ENCODE measurements at regions not wholly inside any gene's neighbourhood (a gene's known extent, or its start where the extent isn't known, plus 50 kb on each side); places are given as distances from the start of the nearest gene placed in this dataset.

- Histone ChIP-seq H4K20me1 (ENCODE audit: insufficient read depth, low read length) (no peaks in the 10 kb centered on the region), H3K36me3 (ENCODE audit: insufficient read depth, low read length) (no peaks in the 10 kb centered on the region), H3K9me2 (ENCODE audit: insufficient read depth, low read length) (no peaks in the 10 kb centered on the region), H3K27ac (ENCODE audit: low read depth, low read length, poor library complexity, severe bottlenecking) (no peak overlapping the region), H3K4me3 (ENCODE audit: low read depth, low read length, poor library complexity, severe bottlenecking) (no peak overlapping the region), H3K79me2 (ENCODE audit: insufficient read depth, low read depth, low read length) (no peaks in the 10 kb centered on the region), H3K9me3 (ENCODE audit: low read length) (0 out of 2 replicates have a peak, but pooled peaks cover 12% of the 10 kb centered on the region), H3K4me1 (ENCODE audit: insufficient read depth, low read length, poor library complexity, severe bottlenecking) (no peaks in the 10 kb centered on the region), H2AFZ (ENCODE audit: low read length) (no peak overlapping the region), H3K4me2 (ENCODE audit: low read length) (no peak overlapping the region)
- BruUV-seq (replicated peaks): no TSS peak
- no peak for TF ChIP-seq EZH2phosphoT487 (IDR thresholded peaks at IDR 0.05; ENCODE audit: borderline replicate concordance, low read depth, low read length)
- TF ChIP-seq, protein P1, sequence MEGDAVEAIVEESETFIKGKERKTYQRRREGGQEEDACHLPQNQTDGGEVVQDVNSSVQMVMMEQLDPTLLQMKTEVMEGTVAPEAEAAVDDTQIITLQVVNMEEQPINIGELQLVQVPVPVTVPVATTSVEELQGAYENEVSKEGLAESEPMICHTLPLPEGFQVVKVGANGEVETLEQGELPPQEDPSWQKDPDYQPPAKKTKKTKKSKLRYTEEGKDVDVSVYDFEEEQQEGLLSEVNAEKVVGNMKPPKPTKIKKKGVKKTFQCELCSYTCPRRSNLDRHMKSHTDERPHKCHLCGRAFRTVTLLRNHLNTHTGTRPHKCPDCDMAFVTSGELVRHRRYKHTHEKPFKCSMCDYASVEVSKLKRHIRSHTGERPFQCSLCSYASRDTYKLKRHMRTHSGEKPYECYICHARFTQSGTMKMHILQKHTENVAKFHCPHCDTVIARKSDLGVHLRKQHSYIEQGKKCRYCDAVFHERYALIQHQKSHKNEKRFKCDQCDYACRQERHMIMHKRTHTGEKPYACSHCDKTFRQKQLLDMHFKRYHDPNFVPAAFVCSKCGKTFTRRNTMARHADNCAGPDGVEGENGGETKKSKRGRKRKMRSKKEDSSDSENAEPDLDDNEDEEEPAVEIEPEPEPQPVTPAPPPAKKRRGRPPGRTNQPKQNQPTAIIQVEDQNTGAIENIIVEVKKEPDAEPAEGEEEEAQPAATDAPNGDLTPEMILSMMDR (conservative IDR thresholded peaks at IDR 0.05; ENCODE audit: low read length): no peak
- intact Hi-C loops (cut with micrococcal nuclease; ENCODE audit: unreplicated experiment): no loop called here
- no peak for DNase-seq (ENCODE audit: low spot score)
- POLR2A ChIA-PET: no interaction called here
- CTCF ChIA-PET (ENCODE audit: unreplicated experiment): no interaction called here
Measured at GRCh38 chr21:19767546-19767945, 1230.7 kb upstream of the NCAM2 start.

DNA sequence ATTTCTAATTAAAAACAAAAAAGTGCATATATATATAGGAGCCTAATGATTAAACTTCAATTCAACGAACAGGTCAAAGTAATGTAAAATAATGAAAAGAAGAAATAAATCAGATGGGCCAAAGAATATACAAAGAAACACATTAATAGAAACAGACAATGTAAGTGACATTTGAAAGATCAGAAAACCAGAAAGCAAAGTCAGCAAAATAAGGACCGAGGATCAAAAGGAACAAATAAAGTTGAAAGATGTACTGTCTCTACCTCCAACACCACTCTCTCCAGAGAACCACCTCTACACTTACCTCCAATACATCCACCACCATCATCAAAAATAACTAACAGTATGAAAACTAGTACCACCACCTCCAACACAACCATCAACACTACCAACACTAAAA lies 1226.3 kb upstream of the NCAM2 start:
- Histone ChIP-seq H3K4me2 (ENCODE audit: low read length) (no peak overlapping the region), H3K4me1 (ENCODE audit: insufficient read depth, low read length, poor library complexity, severe bottlenecking) (no peaks in the 10 kb centered on the region), H3K4me3 (ENCODE audit: low read depth, low read length, poor library complexity, severe bottlenecking) (no peak overlapping the region), H3K79me2 (ENCODE audit: insufficient read depth, low read depth, low read length) (no peaks in the 10 kb centered on the region), H3K27ac (ENCODE audit: low read depth, low read length, poor library complexity, severe bottlenecking) (no peak overlapping the region), H2AFZ (ENCODE audit: low read length) (no peak overlapping the region), H3K9me3 (ENCODE audit: low read length) (peaks cover 17% of the 10 kb centered on the region), H3K9me2 (ENCODE audit: insufficient read depth, low read length) (no peaks in the 10 kb centered on the region), H4K20me1 (ENCODE audit: insufficient read depth, low read length) (no peaks in the 10 kb centered on the region), H3K36me3 (ENCODE audit: insufficient read depth, low read length) (no peaks in the 10 kb centered on the region)
- no peak for TF ChIP-seq EZH2phosphoT487 (IDR thresholded peaks at IDR 0.05; ENCODE audit: borderline replicate concordance, low read depth, low read length)
- TF ChIP-seq, protein P1 (conservative IDR thresholded peaks at IDR 0.05; ENCODE audit: low read length): no peak
- POLR2A ChIA-PET: interaction anchor here (1.1 kb wide), 1 partner anchor 18 kb away, joined by 4 read pairs; no protein-coding TSS in a partner anchor
- DNase-seq (ENCODE audit: low spot score): no peak
- BruUV-seq (replicated peaks): no TSS peak
- CTCF ChIA-PET (ENCODE audit: unreplicated experiment): no interaction called here
- intact Hi-C loops (cut with micrococcal nuclease; ENCODE audit: unreplicated experiment): no loop called here

DNA sequence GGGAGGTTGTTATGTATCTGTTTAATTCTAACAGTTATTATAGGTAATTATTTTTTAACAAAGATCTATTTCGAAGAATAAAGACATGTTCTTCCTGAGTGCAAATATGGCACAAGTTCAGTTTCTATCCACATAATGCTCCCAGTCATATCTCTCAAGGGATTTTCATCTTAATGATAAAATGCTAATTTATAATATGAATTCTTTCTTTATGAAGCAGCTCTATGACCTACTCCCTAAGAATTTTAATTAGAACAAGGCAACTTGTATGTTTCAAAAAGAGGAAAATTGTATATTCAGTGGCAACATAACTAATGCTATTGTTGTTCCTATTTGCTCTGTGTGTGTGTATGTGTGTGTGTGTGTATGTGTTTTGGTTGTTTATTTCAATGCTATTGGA lies 1222.1 kb upstream of the NCAM2 start:
- no peaks in the 10 kb centered on the region for H3K36me3 ChIP-seq (ENCODE audit: insufficient read depth, low read length)
- POLR2A ChIA-PET: no interaction called here
- no TSS peak for BruUV-seq (replicated peaks)

More for the DNA sequence above, 1222.1 kb upstream of the NCAM2 start:
- H3K4me2 ChIP-seq (ENCODE audit: low read length): no peak overlapping the region
- DNase-seq (ENCODE audit: low spot score): no peak
- H2AFZ ChIP-seq (ENCODE audit: low read length): no peak overlapping the region
- H3K9me2 ChIP-seq (ENCODE audit: insufficient read depth, low read length): no peaks in the 10 kb centered on the region
- H3K9me3 ChIP-seq (ENCODE audit: low read length): peaks cover 30% of the 10 kb centered on the region
- H3K4me1 ChIP-seq (ENCODE audit: insufficient read depth, low read length, poor library complexity, severe bottlenecking): no peaks in the 10 kb centered on the region
- no peak overlapping the region for H3K4me3 ChIP-seq (ENCODE audit: low read depth, low read length, poor library complexity, severe bottlenecking)
- H3K27ac ChIP-seq (ENCODE audit: low read depth, low read length, poor library complexity, severe bottlenecking): no peak overlapping the region
- CTCF ChIA-PET (ENCODE audit: unreplicated experiment): no interaction called here
- TF ChIP-seq EZH2phosphoT487 (IDR thresholded peaks at IDR 0.05; ENCODE audit: borderline replicate concordance, low read depth, low read length): no peak
- no peaks in the 10 kb centered on the region for H4K20me1 ChIP-seq (ENCODE audit: insufficient read depth, low read length)
- no peaks in the 10 kb centered on the region for H3K79me2 ChIP-seq (ENCODE audit: insufficient read depth, low read depth, low read length)
- intact Hi-C loops (cut with micrococcal nuclease; ENCODE audit: unreplicated experiment): no loop called here

All from OCI-LY7 (cell line).